PFSK-1 (cell line): ENCODE measurements at regions not wholly inside any gene's neighbourhood (a gene's known extent, or its start where the extent isn't known, plus 50 kb on each side); places are given as distances from the start of the nearest gene placed in this dataset.

Source experiments
- FOXP2 ChIP-seq: optimal IDR thresholded peaks from 2 replicates; pipeline ENCODE3; 2011; ENCODE audit warnings: borderline replicate concordance, control low read depth, inconsistent platforms; ENCODE audit not compliant: insufficient read depth; ENCODE audit errors: extremely low read length, extremely low read depth
- POLR2AphosphoS5 ChIP-seq: IDR thresholded peaks from 2 replicates; pipeline ENCODE4 v1.6.1; 2012; ENCODE audit warnings: low read depth, mild to moderate bottlenecking, control low read depth, low read length, moderate library complexity
- REST ChIP-seq, 2 experiments: IDR thresholded peaks; 2 replicates each; pipeline versions ENCODE4 v1.6.1 to v1.8.0; 2011 to 2012; ENCODE audit warnings: low read depth in 2 of 2, low read length in 2 of 2, control low read depth in 1 of 2, inconsistent platforms in 1 of 2, mild to moderate bottlenecking in 1 of 2, moderate library complexity in 1 of 2; ENCODE audit not compliant: insufficient read depth in 1 of 2
- SIN3A ChIP-seq: IDR thresholded peaks from 2 replicates; pipeline ENCODE4 v1.6.1; 2012; ENCODE audit warnings: mild to moderate bottlenecking, low read length, moderate library complexity, borderline replicate concordance; ENCODE audit not compliant: insufficient read depth
- TAF1 ChIP-seq: IDR thresholded peaks from 2 replicates; pipeline ENCODE4 v1.6.1; 2012; ENCODE audit warnings: low read length, control low read depth, borderline replicate concordance; ENCODE audit not compliant: insufficient read depth

DNA sequence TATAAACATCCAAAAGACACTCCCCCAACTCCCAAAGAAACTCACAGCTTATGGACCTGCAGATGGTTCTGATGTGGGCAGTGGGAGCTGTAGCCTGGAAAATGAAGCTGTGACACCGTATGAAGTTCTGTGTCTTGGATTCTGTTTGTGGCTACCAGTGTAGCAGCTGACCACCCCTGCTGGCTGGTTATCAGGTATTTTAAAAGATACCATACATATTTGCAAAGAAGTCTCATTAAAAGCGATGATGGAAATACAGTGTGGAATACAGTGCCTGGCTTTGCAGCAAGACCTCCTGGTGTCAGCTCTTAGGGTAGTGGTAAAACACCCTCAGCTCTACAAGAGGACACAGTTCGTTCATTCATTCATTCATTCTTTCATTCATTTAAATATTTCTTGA is 194.3 kb upstream of the PRKCQ start:
- no peak for TF ChIP-seq TAF1
- TF ChIP-seq POLR2AphosphoS5: no peak
- TF ChIP-seq SIN3A: no peak
- no peak for TF ChIP-seq REST (IDR thresholded peaks at IDR 0.05; ENCODE audit: insufficient read depth in 1 of 2, low read depth in 2 of 2, low read length in 2 of 2)
- no peak for TF ChIP-seq FOXP2

DNA sequence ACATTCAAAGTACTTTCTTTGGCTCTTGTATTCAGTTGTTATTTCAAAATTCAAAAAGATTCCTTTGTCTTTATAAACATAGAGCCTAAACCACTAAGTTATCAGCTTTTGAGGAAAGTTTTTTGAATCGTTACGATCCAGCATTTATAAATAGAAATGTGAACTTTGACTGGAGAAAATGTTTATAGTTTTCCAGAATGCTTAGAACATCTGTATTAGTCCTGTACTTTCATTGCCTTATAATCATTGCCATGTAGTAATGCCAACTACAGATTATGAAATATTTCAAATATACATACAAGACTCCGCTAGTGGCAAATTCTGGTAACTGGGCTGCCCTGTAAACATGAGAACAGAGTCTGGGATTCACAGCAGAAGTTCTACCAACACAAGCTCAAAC is 191.3 kb upstream of the PRKCQ start:
- TF ChIP-seq TAF1 (no peak), POLR2AphosphoS5 (no peak), SIN3A (no peak), FOXP2 (no peak), REST (IDR thresholded peaks at IDR 0.05; ENCODE audit: insufficient read depth in 1 of 2, low read depth in 2 of 2, low read length in 2 of 2) (no peak)

DNA sequence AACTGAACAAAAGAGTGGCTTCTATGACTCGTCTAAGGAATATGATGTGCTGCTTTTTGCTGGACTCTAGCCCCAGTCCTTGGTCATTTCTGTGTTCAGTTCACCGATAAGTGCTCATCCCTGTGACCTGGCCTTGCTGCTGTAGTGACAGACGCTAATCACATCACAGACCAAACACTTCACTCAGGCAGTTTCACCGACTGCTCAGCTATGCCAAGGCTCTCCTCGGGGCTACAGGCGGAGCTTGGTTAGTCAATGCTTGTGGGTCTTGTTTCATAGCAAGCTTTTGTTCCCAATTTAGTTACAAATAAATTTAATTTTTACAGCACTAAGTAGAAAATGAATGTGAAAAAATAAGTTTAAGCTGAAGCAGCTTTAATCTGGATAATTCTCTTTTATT is 190.8 kb upstream of the PRKCQ start:
- TF ChIP-seq POLR2AphosphoS5: no peak
- TF ChIP-seq REST (IDR thresholded peaks at IDR 0.05; ENCODE audit: insufficient read depth in 1 of 2, low read depth in 2 of 2, low read length in 2 of 2): no peak
- no peak for TF ChIP-seq FOXP2
- no peak for TF ChIP-seq TAF1
- TF ChIP-seq SIN3A: no peak

DNA sequence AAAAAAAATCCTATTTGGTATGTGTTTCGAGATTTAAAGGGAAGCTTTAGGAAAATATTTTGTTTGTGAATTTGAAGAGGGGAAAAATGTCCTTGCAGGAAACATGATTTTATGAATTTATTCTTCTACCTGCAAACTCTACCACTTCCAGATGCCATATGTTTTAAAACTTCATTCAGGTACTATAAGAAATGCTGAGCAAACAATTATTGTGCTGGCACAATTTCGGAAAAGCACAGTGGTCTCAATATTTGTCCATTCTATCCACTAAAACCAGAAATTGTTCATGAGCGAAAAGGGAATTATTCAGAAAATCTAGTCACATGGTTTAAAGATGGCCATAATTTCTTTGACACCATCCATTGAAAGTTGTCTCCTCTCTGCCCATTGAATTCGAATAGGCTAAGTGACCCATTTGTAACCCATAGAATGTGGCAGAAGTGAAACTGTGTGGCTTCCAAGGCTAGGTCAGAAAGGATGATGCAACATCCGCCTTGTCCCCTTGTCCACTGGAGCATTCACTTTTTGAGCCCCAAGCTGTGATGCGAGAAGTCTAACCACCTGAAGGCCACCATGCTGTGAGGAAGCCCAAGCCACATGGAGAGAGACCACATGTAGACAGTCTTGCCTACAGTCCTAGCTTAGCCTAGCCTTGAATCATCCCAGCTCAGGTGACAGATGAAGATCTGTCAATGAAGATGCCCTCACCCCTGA is 189.8 kb upstream of the PRKCQ start:
- no peak for TF ChIP-seq POLR2AphosphoS5
- no peak for TF ChIP-seq SIN3A
- TF ChIP-seq FOXP2: no peak
- TF ChIP-seq TAF1: no peak
- TF ChIP-seq REST (IDR thresholded peaks at IDR 0.05; ENCODE audit: insufficient read depth in 1 of 2, low read depth in 2 of 2, low read length in 2 of 2): no peak
